Fibroblast of gingiva (primary cell): ENCODE measurements at regions not wholly inside any gene's neighbourhood (a gene's known extent, or its start where the extent isn't known, plus 50 kb on each side); places are given as distances from the start of the nearest gene placed in this dataset.

Experiments
- DNase-seq: peaks from one replicate; pipeline ENCODE4 v3.0.0-alpha.2; 2011; ENCODE audit warnings: low read depth

DNA sequence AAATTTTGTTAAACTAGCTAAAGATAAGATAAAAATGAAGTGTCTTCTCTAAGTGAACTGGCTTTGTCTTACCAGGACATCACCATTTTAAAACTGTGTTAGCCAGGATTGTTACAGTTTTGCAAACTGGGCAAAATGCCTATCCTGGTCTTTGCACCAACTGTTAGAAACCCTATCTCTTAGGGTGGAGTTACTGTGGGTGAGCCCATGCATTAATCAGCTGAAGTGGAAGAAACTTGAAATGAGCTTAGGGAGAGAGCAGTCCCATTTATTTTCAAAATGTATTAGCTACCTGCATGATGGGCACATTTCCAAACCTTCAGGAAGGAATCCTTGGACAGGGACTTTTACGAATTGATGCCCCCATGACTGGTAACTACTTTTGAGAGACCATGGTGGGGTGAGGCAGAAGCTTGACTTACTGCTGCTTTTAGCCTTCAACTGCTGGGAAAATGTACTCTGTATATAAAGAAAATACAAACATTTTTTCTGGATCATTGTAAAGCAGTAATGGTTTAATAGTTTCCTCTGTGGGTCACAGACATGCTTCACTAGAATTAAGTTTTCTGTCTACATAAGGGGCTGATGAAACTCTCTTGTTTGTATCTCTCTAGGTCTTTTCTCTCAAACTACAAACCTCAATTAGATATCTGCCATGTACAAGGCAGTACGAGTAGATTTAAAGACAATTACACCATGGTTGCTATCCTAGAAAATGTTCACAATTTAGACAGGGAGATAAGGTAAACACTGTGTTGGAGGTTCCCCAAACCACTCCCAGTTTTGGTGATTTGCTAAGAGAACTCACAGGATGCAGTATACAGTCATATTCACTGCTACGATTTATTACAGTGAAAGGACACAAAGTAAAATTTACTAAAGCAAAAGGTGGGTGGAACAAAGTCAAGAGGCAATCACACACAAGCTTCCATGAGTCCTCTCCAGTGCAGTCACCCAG lies 321.4 kb upstream of the MMADHC start:
- DNase-seq, result peak; percentile 58

DNA sequence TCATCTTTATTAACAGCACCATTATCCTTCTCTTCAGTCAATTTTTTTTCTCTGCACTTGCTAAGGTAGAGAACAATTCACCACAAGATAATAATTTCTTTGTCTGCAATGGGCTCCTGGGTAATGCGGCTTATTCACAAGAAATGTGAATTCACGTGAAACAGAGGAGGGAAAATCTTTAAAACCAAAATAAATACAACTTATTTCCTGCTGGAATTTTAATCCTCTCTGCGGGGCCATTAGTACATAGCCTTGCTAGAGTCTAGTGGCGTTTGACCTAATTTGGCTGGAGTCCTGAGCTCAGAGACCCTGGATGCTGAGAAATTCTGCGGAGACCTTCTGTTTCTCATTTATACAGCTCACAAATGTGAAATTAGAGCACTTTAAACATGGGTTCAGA lies 319.3 kb upstream of the MMADHC start:
- DNase-seq, result no peak

DNA sequence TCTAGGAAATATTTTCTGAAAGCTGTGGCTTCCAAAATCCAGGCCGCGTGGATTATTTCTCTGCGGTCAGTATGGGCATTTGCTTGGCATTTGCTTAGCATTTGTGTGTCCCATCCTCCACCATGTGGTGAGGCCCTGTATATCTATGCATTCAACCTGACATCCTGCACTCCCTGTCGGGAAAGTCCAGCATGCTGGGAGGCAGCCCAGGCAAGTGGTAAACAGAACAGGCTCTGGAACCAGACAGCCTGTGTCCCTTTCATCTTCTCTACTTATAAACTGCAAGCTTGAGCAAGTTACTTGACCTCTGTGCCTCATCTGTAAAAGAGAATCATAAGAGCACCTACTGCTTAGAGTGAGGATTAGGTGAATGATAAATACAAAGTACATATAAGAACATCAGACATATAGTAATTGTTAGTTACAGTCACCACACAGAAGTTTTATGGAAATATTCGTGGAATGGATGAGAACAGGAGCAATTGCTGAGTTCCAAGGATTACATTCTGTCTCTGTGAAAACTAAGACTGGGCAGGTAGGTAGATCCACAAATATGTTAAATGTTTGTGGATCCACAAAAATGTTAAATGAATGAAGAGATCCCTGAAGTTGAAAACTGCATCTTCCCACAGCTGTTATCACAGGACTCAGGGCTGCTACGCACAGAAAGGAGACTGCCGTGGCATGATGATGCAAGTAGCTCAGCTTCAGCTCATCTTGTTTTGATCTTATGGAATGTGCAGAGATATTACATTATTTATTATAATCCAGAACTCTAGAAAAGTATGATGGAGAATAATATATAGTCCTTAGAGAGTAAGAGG lies 317.0 kb upstream of the MMADHC start:
- no peak for DNase-seq

DNA sequence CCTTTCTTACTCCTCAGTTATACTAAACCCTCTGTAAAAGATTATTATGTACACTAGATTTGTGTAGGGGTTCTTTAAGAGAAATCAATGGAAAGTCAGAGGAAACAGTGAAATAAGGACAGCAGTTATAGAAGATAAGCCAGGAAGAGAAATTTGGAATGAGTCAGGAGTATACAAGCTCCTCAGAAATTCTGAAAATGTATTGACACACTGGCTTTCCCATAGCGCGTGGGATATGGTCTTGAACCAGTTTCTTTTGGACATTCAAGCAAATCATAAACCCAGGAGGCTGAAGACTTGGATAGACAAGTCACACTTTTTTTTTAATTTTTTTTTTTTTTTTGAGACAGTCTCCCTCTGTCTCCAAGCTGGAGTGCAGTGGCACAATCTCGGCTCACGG lies 316.1 kb upstream of the MMADHC start:
- no peak for DNase-seq

DNA sequence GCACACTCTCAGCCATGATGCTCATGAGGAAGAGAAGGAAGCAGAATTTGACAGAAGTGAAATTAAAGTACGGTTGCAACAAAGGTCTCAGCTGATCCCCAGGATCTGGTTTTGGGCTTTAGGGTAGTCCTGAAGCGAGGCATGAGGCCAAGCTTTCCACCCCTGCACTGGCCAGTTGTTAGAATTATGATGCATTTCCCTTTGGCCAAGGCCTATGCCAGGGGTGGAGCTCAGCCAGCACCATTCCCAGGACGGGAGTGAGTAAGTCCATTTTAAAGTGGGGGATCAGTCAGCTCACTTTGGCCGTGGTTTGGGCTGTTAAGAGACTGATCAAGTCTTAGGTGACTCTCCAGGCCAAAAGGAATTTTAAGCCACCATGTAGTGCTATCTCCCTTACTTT lies 314.5 kb upstream of the MMADHC start:
- peak; percentile 58 for DNase-seq

DNA sequence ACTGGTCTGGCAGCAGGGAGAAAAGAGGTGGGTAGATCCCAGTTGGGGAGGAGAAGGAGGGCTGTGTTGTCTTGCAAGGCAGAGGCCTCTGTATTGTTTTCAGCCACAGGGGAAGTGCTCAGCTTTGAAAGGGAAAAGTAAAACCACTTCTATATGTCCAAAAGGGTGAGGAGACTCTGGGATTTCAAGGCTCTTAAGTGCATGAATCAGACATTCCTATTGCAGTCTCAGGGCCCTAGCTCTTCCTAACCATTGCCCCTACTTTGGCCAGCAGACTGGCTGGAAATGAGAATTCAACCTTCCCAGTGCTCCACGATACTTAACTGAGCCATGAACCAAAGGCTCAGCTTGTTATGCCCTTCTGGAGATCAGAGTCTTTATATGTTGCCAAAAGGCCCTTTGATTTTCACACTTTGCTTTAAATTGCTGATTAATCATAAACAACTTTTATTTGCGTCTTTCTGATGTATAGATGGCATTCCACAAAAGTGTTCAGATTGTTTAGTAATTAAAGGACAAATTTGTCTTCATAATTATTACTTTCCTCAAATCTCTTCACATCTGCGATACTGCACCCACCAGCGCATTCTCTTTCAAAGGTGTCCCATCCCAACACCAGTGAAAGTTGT lies 313.8 kb upstream of the MMADHC start:
- DNase-seq, result no peak

DNA sequence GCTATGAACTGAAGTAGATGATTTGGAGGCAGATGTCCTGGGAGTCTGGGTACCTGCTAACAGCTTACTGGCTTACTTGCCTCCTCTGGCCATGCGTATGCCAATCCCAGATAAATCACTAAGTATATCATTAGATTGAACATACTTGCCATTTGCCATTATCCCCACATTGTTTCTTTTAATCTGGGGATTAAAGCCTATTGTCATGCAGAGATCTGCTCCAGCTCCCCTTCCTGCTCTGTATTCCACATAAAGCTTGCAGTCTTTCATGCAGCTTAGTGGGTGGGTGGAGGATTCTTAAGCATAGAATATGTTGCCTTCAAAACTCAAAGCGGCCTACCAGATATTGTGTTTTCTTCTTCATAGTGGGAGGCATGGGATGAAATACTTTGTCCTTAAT lies 311.8 kb upstream of the MMADHC start:
- DNase-seq, result no peak

DNA sequence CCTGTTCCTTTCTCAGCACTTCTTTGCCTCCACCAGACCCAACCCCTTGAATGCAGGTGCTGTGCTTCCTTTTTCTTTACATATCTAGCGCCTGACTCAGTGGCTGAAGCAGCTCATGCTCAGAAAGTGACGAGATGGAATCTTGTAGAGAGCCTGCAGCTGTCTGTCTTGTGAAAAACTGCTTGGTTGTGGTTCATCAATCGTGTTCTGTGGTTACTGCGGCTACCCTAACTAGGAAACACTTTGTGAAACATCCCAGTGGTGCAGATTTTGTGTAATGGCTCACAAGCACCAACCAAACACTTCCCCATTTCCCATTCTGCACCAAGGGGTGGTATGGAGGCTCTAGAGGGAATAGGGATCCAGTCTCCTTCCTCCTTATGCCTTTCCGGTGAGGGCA lies 307.2 kb upstream of the MMADHC start:
- peak; percentile 7 for DNase-seq

DNA sequence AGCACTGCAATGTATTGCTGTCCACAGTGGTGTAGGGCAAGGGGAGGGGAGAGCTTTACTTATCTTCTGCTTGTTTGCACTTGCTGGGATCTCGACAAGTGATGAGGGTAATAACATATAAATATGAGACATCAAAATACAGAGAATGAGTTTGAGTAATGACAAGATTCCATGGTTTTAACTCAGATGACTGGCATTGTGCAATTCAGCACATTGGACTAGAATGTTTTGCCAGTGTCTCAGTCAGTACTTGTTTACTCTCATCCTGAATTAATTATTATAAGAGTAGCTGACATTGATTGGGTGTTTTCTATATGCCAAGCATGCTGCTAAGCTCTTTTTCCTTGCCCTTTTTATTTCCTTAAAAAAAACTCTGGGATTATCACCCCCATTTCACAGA lies 306.7 kb upstream of the MMADHC start:
- peak; percentile 59 for DNase-seq

DNA sequence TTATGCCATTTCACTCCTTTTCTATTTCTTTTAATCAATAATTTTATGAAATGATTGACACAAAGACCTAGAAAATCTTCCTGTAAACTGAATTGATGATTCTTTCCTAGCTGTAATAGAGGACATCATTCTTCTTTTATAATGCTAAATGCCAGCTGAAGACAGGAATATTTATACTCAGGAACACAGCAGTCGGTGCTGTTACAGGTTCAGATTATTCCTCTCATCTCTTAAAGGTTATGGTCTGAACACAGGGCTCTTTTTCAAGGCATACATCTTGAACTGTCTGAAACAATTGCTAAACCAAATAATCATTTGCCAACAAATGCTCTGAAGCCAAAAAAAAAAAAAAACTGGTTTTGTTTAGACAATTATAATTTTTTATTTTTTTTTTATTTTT lies 305.0 kb upstream of the MMADHC start:
- no peak for DNase-seq

DNA sequence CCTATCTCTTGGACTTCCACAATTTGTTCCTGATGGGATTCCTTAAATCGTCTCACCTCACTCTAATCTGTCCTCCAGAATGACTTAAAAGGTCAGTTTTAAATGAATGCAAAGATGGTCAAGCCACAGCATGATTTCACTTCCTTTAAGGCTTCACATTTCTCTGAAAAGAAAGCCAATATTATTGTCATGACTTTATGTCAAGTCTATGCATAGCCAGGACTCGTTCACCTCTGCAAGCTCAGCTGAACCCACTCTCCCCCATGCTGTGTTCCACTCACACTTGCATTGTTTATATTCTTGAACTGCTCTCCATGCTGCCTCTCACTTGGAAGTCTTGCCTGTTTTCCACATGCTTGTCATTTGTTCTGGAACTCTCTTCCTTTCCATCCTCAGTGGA lies 298.4 kb upstream of the MMADHC start:
- DNase-seq, result no peak

DNA sequence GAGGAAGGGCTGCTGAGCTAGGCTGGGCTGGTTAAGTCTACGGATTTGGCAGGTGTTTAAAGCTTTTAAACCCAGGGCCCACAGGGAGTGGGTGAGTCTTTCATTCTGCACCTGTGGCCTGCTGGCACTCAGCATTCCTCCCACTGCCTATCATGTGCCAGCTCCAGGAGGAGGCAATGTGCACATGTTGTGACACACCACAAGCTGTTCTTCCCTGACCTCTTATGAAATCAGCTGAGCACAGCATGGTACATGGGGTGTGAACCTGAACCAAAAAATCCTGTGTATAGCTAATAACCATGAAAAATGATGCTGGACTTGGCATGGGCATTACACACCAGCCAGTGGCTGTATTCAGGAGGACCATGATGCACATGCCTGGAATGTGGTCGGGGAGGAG lies 297.9 kb upstream of the MMADHC start:
- DNase-seq, result peak; percentile 25

DNA sequence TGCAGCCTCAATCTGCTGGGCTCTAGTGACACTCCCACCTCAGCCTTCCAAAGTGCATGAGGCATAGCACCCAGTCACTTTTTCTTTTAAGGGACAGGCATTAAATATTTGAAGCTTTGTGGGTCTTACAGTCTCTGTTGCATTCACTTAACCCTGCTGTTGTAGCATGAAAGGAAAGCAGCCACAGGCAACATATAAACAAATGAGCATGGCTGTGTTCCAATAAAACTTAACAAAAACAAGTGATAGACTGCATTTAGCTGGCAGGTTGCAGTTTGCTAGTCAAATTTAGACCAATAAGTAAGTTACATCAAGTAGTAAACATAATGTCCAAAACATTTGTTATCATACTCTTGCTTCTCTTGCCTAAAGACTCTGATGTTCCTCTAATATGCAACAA lies 297.3 kb upstream of the MMADHC start:
- DNase-seq, result no peak

DNA sequence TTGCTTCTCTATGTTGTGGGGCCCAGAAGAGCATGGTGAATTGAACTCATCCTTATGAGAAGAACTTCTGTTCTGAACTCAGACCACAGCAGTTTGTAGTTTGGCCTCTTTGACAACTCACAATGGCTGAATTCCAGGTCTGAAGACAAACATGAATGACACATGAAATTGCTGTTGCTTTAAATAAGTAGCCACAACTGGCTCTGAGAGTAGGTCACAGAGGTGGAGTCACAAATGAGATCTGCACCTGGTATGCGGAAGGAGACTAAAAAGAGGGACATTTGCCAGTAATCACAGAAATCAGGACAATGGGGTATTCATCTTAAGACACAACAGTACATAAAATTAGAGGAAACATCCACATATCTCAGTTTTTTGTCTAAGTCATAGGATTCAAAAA lies 290.3 kb upstream of the MMADHC start:
- no peak for DNase-seq

DNA sequence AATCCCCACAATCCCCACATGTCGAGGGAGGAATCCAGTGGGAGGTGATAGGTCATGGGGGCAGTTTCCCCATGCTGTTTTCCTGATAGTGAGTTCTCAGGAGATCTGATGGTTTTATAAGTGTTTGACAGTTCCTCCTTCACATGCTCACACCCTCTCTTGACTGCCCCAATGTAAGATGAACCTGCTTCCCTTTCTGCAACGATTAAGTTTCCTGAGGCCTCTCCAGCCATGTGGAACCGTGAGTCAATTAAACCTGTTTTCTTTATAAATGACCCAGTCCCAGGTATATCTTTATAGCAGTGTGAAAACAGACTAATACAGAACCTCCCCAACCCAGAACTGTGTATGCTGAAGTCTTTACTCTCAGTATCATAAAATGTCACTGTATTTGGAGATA lies 289.5 kb upstream of the MMADHC start:
- DNase-seq, result no peak

DNA sequence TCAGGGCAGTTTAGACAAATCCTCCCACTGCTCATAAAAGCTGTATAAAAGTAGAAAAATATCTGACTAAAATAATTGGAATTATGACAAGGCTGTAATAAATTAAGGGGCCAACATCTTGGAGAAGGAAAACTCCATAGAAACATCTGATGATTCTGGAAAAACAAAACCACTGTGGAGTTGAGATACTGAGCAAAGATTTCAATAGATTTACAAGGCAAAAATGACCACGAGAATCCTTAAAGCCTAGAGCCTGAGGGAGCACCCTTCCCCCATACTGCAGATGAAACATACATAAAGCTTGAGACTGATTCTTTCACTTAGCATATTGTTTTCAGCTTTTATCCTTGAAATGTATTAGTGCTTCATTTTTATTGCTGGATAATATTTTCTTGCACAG lies 286.4 kb upstream of the MMADHC start:
- DNase-seq, result no peak

DNA sequence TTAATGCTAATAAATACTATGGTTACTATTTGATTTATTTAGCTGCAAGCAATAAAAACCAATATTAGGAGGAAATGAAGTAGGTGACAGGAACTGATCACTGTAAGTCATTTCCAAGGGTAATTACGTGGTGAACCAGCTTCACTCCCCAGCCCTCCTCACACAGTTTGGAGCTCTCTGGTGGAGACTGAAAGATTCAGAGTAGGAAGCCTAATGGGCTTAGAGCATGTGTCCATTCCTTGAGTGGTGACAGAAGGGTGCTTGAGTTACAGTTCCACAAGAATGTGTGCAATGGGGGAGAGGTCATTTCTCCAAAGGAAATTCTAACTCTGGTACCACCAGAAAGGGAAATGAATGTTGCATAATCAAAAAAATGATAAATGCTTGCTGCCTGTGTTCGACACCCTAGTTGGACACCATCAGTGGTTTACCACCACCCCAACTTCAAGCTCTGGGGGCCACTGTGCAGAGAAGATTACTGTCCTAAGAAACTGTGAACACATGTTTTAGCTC lies 285.1 kb upstream of the MMADHC start:
- DNase-seq, result no peak

DNA sequence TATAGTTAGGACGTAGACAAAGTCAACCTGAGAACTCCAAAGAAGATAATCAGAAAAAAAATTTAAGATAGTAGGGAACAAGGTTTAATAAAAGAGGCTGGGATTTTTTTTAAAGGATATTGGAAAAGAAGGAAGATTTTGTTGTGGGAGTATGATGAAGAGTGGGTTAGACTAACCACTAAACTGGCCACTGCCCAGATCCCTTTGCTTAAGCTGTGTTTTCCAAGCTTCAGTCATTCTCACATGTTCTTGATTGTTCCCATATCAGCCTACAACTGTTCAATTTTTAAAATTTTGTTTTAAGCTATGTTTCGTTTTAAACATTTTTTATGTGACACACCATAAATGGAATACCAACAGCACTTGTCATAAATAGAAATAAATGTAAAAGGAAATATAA lies 284.5 kb upstream of the MMADHC start:
- no peak for DNase-seq

DNA sequence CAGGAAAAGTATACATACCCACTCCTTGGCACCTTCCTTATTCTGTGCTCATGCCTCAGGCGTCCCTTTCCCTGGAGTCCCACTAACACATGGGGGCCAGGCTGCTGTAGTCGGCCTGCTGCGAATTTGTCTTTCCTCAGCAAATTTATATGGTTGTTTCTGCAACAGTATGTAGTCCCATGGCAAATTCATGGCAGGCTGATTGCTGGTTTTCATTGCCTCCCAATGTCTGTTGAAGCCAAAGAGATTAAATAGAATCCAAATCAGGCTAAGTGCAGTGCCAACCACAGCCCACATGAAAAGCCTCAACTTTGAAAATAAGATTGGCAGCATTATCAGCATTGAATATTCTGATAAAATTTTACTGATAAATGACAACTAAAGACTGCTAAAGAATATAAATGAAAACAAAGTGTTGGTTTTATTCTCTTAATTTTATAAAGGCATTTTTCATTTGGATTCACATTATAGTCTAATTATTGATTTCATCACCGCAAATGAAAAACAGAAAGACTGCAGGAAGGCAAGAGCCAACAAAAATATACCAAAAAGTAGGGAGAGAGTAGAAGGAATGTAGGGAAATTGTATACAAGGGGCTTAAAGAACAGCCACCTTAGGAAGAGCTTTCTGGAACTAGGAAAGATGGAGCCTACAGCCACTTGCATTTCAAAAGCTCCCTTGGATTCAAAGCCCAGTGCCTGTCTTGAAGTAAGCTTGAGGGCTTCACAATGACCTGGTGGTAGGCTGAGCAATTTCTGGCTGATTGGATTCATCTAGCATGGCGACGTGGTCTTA lies 283.7 kb upstream of the MMADHC start:
- DNase-seq, result peak; percentile 32

DNA sequence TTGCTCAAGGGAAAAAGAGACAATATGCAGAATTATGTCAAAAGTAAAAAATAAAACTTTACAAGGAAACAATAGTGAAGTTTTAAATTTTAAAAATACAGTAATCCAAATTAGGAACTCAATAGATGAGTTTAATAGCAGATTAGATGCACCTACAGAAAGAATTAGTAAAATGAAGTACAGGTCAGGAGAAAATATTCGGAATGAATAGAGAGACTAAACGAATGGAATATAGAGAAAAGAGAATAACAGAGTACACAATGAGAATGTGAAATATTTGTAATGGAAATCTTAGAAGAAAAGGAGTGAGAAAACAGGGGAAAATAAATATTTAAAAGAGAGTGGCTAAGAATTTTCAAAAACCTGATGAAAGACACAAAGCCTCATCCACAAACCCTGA lies 275.7 kb upstream of the MMADHC start:
- DNase-seq, result no peak

DNA sequence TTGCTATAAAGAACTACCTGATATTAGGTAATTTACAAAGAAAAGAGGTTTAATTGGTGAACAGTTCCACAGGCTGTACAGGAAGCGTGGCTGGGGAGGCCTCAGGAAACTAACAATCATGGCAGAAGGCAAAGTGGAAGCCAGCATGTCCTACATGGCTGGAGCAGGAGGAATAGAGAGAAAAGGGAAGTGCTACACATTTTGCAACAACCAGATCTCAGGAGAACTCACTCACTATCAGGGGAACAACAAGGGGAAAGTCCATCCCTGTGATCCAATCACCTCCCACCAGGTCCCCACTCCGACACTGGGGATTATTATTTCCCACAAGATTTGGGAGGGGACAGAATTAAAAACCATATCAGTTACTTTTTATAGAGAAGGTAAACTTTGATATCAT lies 273.5 kb upstream of the MMADHC start:
- DNase-seq, result no peak
